ENCODE measurements at regions not wholly inside any gene's neighbourhood (a gene's known extent, or its start where the extent isn't known, plus 50 kb on each side); places are given as distances from the start of the nearest gene placed in this dataset.
A peak's percentile ranks its signal among the peaks of the same experiment; 100 is the strongest.

DNA sequence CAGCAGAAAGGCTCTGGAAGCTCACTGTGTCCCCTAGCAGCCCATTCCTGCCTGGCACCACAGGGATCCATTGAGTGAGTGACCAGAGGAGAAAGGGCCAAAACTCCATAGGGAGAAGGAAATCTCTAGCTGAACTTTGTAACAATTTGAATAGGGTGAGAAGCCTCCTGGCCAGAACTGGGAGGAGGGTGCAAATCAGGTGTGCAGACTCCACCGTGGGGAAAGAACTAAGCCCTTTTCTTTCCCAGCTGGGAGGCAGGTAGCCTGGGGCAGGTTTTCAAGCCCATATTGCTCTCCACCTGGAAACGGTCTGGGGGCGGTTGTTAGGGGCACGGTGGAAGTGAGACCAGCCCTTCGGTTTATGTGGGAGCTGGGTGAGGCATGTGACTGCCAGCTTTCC, 227.2 kb downstream of the SNCA start:
- TF ChIP-seq, protein P1, sequence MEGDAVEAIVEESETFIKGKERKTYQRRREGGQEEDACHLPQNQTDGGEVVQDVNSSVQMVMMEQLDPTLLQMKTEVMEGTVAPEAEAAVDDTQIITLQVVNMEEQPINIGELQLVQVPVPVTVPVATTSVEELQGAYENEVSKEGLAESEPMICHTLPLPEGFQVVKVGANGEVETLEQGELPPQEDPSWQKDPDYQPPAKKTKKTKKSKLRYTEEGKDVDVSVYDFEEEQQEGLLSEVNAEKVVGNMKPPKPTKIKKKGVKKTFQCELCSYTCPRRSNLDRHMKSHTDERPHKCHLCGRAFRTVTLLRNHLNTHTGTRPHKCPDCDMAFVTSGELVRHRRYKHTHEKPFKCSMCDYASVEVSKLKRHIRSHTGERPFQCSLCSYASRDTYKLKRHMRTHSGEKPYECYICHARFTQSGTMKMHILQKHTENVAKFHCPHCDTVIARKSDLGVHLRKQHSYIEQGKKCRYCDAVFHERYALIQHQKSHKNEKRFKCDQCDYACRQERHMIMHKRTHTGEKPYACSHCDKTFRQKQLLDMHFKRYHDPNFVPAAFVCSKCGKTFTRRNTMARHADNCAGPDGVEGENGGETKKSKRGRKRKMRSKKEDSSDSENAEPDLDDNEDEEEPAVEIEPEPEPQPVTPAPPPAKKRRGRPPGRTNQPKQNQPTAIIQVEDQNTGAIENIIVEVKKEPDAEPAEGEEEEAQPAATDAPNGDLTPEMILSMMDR (IDR thresholded peaks at IDR 0.05; ENCODE audit: insufficient read depth, low read depth, low read length), result no peak
- DNase-seq (ENCODE audit: low read depth), result no peak
- no peak overlapping the region for H3K4me3 ChIP-seq (ENCODE audit: low read depth, low read length)

DNA sequence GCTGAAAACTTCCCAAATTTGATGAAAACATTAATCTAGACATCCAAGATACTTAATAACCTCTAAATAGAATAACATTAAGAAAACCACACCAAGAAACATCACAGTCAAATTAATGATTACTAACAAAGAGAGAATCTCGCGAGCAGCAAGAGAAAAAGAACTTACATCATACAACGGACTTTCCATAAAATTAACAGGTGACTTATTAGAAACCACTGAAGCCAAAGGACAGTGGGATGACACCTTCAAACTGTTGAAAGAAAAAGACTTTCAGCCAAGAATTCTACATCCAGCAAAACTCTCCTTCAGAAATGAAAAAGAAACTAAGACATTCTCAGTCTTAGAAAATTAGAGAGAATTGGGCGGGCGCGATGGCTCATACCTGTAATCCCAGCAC, 232.0 kb downstream of the SNCA start:
- TF ChIP-seq, protein P1 (IDR thresholded peaks at IDR 0.05; ENCODE audit: insufficient read depth, low read depth, low read length), result no peak
- no peak overlapping the region for H3K4me3 ChIP-seq (ENCODE audit: low read depth, low read length)
- DNase-seq (ENCODE audit: low read depth), result no peak

DNA sequence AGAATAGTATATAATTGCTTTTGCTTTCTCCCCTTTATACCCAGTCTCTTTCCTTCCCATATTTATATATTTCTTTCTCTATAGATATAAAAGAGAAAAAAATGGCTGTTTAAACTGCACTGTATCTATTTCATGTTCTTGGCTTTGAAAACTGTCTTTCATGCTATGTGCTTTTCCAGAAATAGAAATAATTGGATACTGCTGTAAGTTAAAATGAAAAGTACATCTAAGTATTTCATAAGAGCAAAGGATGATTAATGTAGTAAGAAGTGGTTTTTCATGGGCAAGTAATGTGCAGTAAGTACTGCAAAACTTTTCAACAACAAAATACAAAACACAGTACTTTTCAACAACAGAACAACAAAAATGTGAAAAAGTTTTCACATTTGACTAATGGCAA, 237.9 kb downstream of the SNCA start:
- TF ChIP-seq, protein P1 (IDR thresholded peaks at IDR 0.05; ENCODE audit: insufficient read depth, low read depth, low read length), result no peak
- no peak for DNase-seq (ENCODE audit: low read depth)
- H3K4me3 ChIP-seq (ENCODE audit: low read depth, low read length), result no peak overlapping the region

DNA sequence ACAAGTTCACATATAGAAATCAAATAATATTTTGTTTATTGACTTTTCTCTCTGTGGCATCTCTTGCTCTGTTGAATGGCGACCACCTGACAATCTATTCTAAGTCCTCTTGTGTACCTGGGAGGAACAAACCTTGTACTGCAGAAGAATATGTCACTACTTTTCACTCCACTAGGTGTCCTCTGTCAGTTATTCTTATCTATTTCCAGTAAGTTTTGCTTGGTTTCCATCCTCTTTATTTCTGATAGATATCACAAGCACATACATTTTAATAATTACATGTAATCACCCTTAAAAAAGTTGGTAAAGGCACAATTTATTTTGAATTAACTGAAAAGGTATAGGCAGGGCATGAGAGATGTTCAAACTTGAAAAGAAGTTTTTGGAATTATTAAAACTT, 238.4 kb downstream of the SNCA start:
- TF ChIP-seq, protein P1 (IDR thresholded peaks at IDR 0.05; ENCODE audit: insufficient read depth, low read depth, low read length), result peak; percentile 28
- peak; percentile 13 for DNase-seq (ENCODE audit: low read depth)
- no peak overlapping the region for H3K4me3 ChIP-seq (ENCODE audit: low read depth, low read length)

DNA sequence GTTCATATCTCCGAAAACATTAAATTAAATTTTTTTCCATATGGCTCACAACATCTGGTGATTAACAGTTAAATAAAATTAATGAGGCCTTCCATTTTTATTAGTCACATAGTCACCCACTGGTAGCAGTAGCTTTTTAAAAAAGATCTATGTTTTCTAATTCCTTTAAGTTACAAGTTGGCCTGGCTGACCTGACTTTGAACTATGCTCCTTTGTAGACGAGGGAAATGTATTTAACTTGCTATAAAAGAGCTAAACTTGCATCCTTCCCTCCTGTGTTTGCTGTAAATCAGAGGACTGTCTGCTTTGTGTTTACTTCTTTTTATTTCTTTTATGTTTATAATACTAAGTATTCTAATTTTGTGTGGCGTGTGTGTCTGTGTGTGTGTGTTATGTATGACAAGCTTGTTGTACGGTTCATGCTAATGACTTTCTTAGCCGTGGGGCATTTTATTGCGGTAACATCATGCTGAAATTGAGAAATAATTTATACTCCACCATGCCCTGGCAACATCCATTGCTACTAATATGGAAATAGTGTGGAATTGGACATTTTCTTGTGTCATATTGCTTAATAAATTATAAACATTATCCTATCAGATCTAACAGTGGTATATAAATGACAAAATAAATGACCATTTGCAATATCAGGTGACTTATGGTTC, 241.7 kb downstream of the SNCA start:
- DNase-seq (ENCODE audit: low read depth), result peak; percentile 30
- H3K4me3 ChIP-seq (ENCODE audit: low read depth, low read length), result no peak overlapping the region
- TF ChIP-seq, protein P1 (IDR thresholded peaks at IDR 0.05; ENCODE audit: insufficient read depth, low read depth, low read length), result no peak

DNA sequence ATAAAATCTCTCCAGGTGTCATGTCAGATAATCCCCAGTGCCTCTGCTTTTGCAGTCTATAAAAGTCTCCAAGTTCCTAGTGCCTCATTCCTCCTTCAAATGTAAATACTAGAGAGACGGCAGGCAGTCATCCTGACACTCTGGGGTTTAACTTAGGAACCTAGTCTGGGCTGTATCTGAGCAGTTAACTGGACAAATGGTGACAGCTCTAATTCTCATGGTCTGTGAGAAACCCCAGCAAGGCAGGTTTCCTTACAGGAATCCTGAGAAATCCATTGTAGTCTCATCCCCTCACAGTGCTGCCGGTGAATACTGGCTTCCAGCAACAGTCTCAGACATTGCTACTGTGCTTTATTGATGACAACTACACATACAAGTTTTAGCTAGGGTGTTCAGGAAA, 246.8 kb downstream of the SNCA start:
- DNase-seq (ENCODE audit: low read depth), result no peak
- TF ChIP-seq, protein P1 (IDR thresholded peaks at IDR 0.05; ENCODE audit: insufficient read depth, low read depth, low read length), result no peak
- no peak overlapping the region for H3K4me3 ChIP-seq (ENCODE audit: low read depth, low read length)

DNA sequence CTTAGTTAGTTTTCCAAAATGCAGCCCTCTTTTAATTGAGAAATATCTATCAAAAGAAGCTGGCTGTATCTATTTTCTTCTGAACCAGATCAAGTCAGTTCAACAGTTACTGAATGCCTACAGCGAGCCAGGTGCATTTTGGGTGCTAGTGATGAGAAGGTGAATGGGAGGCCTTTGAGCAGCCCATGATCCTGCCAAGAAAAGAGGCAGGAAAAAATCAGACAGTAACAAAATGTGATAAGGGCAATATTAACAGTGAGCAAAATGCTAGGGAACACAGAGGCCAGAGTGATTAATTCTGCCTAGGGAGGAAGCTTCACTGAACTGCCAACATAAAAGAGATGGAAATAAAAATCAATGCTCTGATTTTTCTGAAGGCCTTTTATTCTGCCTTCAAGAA, 248.5 kb downstream of the SNCA start:
- DNase-seq (ENCODE audit: low read depth), result no peak
- no peak overlapping the region for H3K4me3 ChIP-seq (ENCODE audit: low read depth, low read length)
- TF ChIP-seq, protein P1 (IDR thresholded peaks at IDR 0.05; ENCODE audit: insufficient read depth, low read depth, low read length), result no peak
